IMR-90 (cell line): ENCODE measurements at regions not wholly inside any gene's neighbourhood (a gene's known extent, or its start where the extent isn't known, plus 50 kb on each side); places are given as distances from the start of the nearest gene placed in this dataset.

Experiments used
- ATAC-seq: fragments of 200-7000 bp; cut with Tn5 transposase; 2 replicates; pipeline ENCODE4 v1.9.1; 2020; ENCODE audit warnings: low read depth, mild to moderate bottlenecking, moderate library complexity
- BruUV-seq: library from RNA; stranded (reverse); fragments of 400-500 nt; replicated peaks from 2 replicates; lab custom pipeline; 2021; lab: Mats Ljungman, UMichigan
- CTCF ChIA-PET: fragments of 300-600 bp; formaldehyde crosslinking; extraction: SDS; loops from one replicate; lab custom pipeline; 2021; ENCODE audit warnings: antibody characterized with exemption; lab: Yijun Ruan, JAX
- POLR2A ChIA-PET: fragments of 300-600 bp; sonication (Branson Sonifier 250); formaldehyde crosslinking; loops from one replicate; lab custom pipeline; 2022; ENCODE audit warnings: antibody characterized with exemption; ENCODE audit not compliant: unreplicated experiment; lab: Charles Lee
- DNase-seq: peaks from one replicate; pipeline ENCODE4 v3.0.0; 2013
- H2AFZ ChIP-seq: replicated peaks from 2 replicates; pipeline ENCODE3; 2013; ENCODE audit warnings: low read length, mild to moderate bottlenecking; ENCODE audit not compliant: poor library complexity
- H2AK5ac ChIP-seq: 2 replicates; pipeline ENCODE4 v1.6.1; 2013; ENCODE audit warnings: low read depth, low read length, inconsistent platforms
- H2AK9ac ChIP-seq: replicated peaks from 2 replicates; pipeline ENCODE3; 2013; ENCODE audit warnings: mild to moderate bottlenecking, low read depth, low read length, moderate library complexity; ENCODE audit not compliant: poor library complexity
- H2BK120ac ChIP-seq: 2 replicates; pipeline ENCODE4 v1.6.1; 2013; ENCODE audit warnings: low read depth, low read length, inconsistent platforms
- H2BK15ac ChIP-seq: 3 replicates; pipeline ENCODE4 v1.6.1; 2013; ENCODE audit warnings: low read depth, low read length, inconsistent platforms
- H2BK20ac ChIP-seq: 2 replicates; pipeline ENCODE4 v1.6.1; 2013; ENCODE audit warnings: low read depth, mild to moderate bottlenecking, inconsistent platforms, low read length, moderate library complexity
- H2BK5ac ChIP-seq: 2 replicates; pipeline ENCODE4 v1.6.1; 2013; ENCODE audit warnings: mild to moderate bottlenecking, low read depth, low read length, inconsistent platforms; ENCODE audit not compliant: poor library complexity, severe bottlenecking
- H3K14ac ChIP-seq: replicated peaks from 2 replicates; pipeline ENCODE4 v1.6.1; 2013; ENCODE audit warnings: low read depth, low read length, inconsistent platforms
- H3K18ac ChIP-seq: 2 replicates; pipeline ENCODE4 v1.6.1; 2013; ENCODE audit warnings: low read depth, low read length, control low read depth
- H3K23ac ChIP-seq: 2 replicates; pipeline ENCODE4 v1.6.1; 2013; ENCODE audit warnings: low read depth, low read length, inconsistent platforms
- H3K27ac ChIP-seq: 2 replicates; pipeline ENCODE4 v1.5.1; 2013; ENCODE audit warnings: mild to moderate bottlenecking, control low read depth, low read length; ENCODE audit not compliant: insufficient read depth
- H3K27me3 ChIP-seq: 2 replicates; pipeline ENCODE4 v1.6.1; 2013; ENCODE audit warnings: low read length; ENCODE audit not compliant: control insufficient read depth, insufficient read depth
- H3K36me3 ChIP-seq: 2 replicates; pipeline ENCODE4 v1.6.1; 2013; ENCODE audit warnings: low read length, mixed read lengths; ENCODE audit not compliant: control insufficient read depth, insufficient read depth
- H3K4ac ChIP-seq: 2 replicates; pipeline ENCODE4 v1.6.1; 2013; ENCODE audit warnings: low read depth, low read length, inconsistent platforms
- H3K4me1 ChIP-seq: 2 replicates; pipeline ENCODE4 v1.6.1; 2013; ENCODE audit warnings: low read length, mixed read lengths; ENCODE audit not compliant: control insufficient read depth, insufficient read depth
- H3K4me2 ChIP-seq: 2 replicates; pipeline ENCODE4 v1.6.1; 2013; ENCODE audit warnings: low read depth, mild to moderate bottlenecking, control low read depth, low read length, moderate library complexity
- H3K4me3 ChIP-seq: 2 replicates; pipeline ENCODE4 v1.5.1; 2013; ENCODE audit warnings: low read depth, mild to moderate bottlenecking, control low read depth, low read length, moderate library complexity; ENCODE audit not compliant: insufficient read depth
- H3K56ac ChIP-seq: 2 replicates; pipeline ENCODE4 v1.6.1; 2013; ENCODE audit warnings: low read length, inconsistent platforms; ENCODE audit not compliant: insufficient read depth; ENCODE audit errors: extremely low read depth
- H3K79me1 ChIP-seq, 2 experiments: 2 replicates each; pipeline ENCODE4 v1.6.1; 2013; ENCODE audit warnings: low read length in 2 of 2, inconsistent platforms in 1 of 2, low read depth in 1 of 2
- H3K9ac ChIP-seq: 2 replicates; pipeline ENCODE4 v1.6.1; 2013; ENCODE audit warnings: low read depth, low read length, control low read depth
- H3K9me1 ChIP-seq: 2 replicates; pipeline ENCODE4 v1.6.1; 2013; ENCODE audit warnings: low read length, inconsistent platforms; ENCODE audit not compliant: insufficient read depth
- H3K9me3 ChIP-seq: 2 replicates; pipeline ENCODE4 v1.6.1; 2013; ENCODE audit warnings: low read length; ENCODE audit not compliant: control insufficient read depth, insufficient read depth
- H4K20me1 ChIP-seq: 2 replicates; pipeline ENCODE4 v1.6.1; 2013; ENCODE audit warnings: low read length, inconsistent platforms; ENCODE audit not compliant: insufficient read depth
- H4K5ac ChIP-seq: 2 replicates; pipeline ENCODE4 v1.6.1; 2013; ENCODE audit warnings: mild to moderate bottlenecking, low read depth, low read length, control low read depth
- H4K8ac ChIP-seq, 2 experiments: 2 replicates each; pipeline ENCODE4 v1.6.1; 2013; ENCODE audit warnings: low read depth in 2 of 2, low read length in 2 of 2, control low read depth in 1 of 2, inconsistent platforms in 1 of 2
- H4K91ac ChIP-seq: 2 replicates; pipeline ENCODE4 v1.6.1; 2013; ENCODE audit warnings: low read depth, low read length, inconsistent platforms; ENCODE audit not compliant: insufficient read depth
- MAFK ChIP-seq: IDR thresholded peaks from 2 replicates; pipeline ENCODE4 v1.6.1; 2012; ENCODE audit warnings: low read depth, low read length, improper control_type of control experiment
- WGBS, 2 experiments: methylation state at CpG; one replicate each; pipeline versions ENCODE4 v1.1.5 to v1.1.7; 2013; ENCODE audit warnings: missing lambda C conversion rate in 2 of 2; ENCODE audit not compliant: insufficient read length in 1 of 2; ENCODE audit errors: extremely low coverage in 2 of 2; 5-methylcytosine and 5-hydroxymethylcytosine counted together
- dilution Hi-C: fragments of 300-500 bp; cut with HindIII; formaldehyde crosslinking; loops from one replicate; pipeline ENCODE4 v1.14.3; 2018; ENCODE audit warnings: low sequenced_read_pairs; ENCODE audit not compliant: unreplicated experiment
- in situ Hi-C: fragments of 300-500 bp; cut with MboI; formaldehyde crosslinking; loops from 3 replicates; pipeline ENCODE4 v1.14.3; 2019; ENCODE audit warnings: low sequenced_read_pairs, inconsistent platforms, mixed read lengths
- intact Hi-C: fragments of 100-400 bp; cut with micrococcal nuclease; formaldehyde crosslinking; loops from 2 replicates; pipeline ENCODE4 v1.10.0; 2022
- TF ChIP-seq, protein P1 (sequence below): fragments of 150-350 bp; IDR thresholded peaks from 2 replicates; pipeline ENCODE4 v1.6.1; 2017; ENCODE audit warnings: mild to moderate bottlenecking, antibody characterized with exemption, low read length, low read depth

DNA sequence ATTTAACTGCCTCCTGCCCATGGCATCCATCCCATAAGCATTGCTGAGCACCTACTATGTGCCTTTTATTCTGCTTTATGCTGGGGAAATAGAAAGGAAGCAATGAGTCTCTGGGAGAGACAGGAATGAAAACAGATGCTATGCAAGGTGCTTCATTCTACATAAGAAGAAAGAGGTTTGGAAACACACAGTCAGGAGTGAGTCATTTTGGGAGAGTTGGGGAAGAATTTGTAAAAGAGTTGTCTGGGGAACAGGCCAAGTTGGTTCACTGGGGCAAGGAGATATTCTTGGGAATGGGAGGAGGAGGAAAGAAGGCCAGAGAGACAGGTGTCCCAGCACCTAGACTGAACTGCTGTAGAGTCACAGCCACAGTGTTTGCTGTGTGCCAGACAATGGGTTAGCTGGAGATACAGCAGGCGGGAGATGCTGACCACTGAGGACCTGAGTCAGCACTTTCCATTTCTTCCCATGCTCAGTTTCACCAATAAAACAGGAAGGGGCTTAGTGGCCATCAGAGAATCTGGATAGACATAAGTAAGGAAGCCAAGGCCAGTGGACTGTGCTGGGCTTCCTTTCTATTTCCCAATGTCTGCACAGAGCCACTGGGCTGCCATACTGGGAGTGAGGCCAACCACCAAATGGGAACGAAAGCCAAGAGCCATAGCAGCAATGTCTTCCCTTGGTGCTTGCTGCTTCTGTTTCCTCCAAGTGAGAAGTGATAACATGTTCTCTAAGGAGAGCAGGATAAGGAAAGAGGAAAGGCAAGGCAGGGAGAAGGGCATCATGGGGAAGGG, 187.7 kb upstream of the USP24 start:
- Histone ChIP-seq H3K9ac (no peak overlapping the region), H3K23ac (no peak overlapping the region), H3K27ac (no peak overlapping the region), H3K4me1 (no peaks in the 10 kb centered on the region), H2BK120ac (no peak overlapping the region), H4K20me1 (no peaks in the 10 kb centered on the region), H4K8ac (no peak overlapping the region), H3K4me2 (no peak overlapping the region), H3K4me3 (no peak overlapping the region), H2AFZ (no peak overlapping the region), H3K9me3 (no peaks in the 10 kb centered on the region; the same call in 1 of the 2 replicates), H3K56ac (no peak overlapping the region), H2BK5ac (no peak overlapping the region), H3K14ac (no peak overlapping the region), H3K18ac (no peak overlapping the region), H4K5ac (no peak overlapping the region), H3K9me1 (0 out of 2 replicates have a peak, but pooled peaks cover 5% of the 10 kb centered on the region), H3K79me1 (no peaks in the 10 kb centered on the region), H3K4ac (0 out of 2 replicates have a peak overlapping the region, but pooled peaks have one; percentile 4), H3K27me3 (no peaks in the 10 kb centered on the region), H2BK20ac (no peak overlapping the region), H2AK5ac (peak overlapping the region; percentile 48; the same call in 1 of the 2 replicates), H2AK9ac (no peak overlapping the region), H3K36me3 (no peaks in the 10 kb centered on the region), H2BK15ac (no peak overlapping the region), H4K91ac (peak overlapping the region; percentile 23; the same call in 1 of the 2 replicates)
- WGBS, 2 experiments = no CpG with 5 or more reads among the region's 2 CpGs
- dilution Hi-C loops = no loop called here
- in situ Hi-C loops = no loop called here
- BruUV-seq = no TSS peak
- POLR2A ChIA-PET = no interaction called here
- peak; percentile 64 for ATAC-seq
- CTCF ChIA-PET = no interaction called here
- TF ChIP-seq MAFK = peak; percentile 96
- TF ChIP-seq, protein P1, sequence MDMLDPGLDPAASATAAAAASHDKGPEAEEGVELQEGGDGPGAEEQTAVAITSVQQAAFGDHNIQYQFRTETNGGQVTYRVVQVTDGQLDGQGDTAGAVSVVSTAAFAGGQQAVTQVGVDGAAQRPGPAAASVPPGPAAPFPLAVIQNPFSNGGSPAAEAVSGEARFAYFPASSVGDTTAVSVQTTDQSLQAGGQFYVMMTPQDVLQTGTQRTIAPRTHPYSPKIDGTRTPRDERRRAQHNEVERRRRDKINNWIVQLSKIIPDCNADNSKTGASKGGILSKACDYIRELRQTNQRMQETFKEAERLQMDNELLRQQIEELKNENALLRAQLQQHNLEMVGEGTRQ = no peak
- DNase-seq = peak; percentile 73
- intact Hi-C loops = no loop called here
